ENCODE measurements at regions not wholly inside any gene's neighbourhood (a gene's known extent, or its start where the extent isn't known, plus 50 kb on each side); places are given as distances from the start of the nearest gene placed in this dataset.
"Not testable (repeated sequence)": the region's sequence is repeated elsewhere in the genome, so short reads cannot be mapped to it uniquely, and the experiment has no call there.

GRCh38 chr13:70223911-70224310 lies 115.7 kb upstream of the KLHL1 start:
- Histone ChIP-seq H3K9me3 (ENCODE audit: control insufficient read depth, insufficient read depth, low read length) (no peaks in the 10 kb centered on the region), H3K27ac (ENCODE audit: low read depth, low read length) (no peak overlapping the region), H3K27me3 (ENCODE audit: control insufficient read depth, insufficient read depth, low read length) (no peaks in the 10 kb centered on the region), H3K4me3 (ENCODE audit: low read depth, low read length) (no peak overlapping the region)
- no peak for TF ChIP-seq CTCF (IDR thresholded peaks at IDR 0.05; ENCODE audit: low read depth, low read length)
- CTCF ChIA-PET = no interaction called here
- POLR2A ChIA-PET = no interaction called here
- DNase-seq (ENCODE audit: low read depth, low spot score) = no peak

GRCh38 chr13:70222926-70223325 lies 114.7 kb upstream of the KLHL1 start:
- no peak for DNase-seq (ENCODE audit: low read depth, low spot score)
- Histone ChIP-seq H3K27ac (ENCODE audit: low read depth, low read length) (no peak overlapping the region), H3K27me3 (ENCODE audit: control insufficient read depth, insufficient read depth, low read length) (no peaks in the 10 kb centered on the region), H3K4me3 (ENCODE audit: low read depth, low read length) (no peak overlapping the region), H3K9me3 (ENCODE audit: control insufficient read depth, insufficient read depth, low read length) (no peaks in the 10 kb centered on the region)
- ChIA-PET POLR2A (no interaction called here), CTCF (no interaction called here)
- no peak for TF ChIP-seq CTCF (IDR thresholded peaks at IDR 0.05; ENCODE audit: low read depth, low read length)

GRCh38 chr13:70218618-70219017 lies 110.4 kb upstream of the KLHL1 start:
- no peak for DNase-seq (ENCODE audit: low read depth, low spot score)
- TF ChIP-seq CTCF (IDR thresholded peaks at IDR 0.05; ENCODE audit: low read depth, low read length) = no peak
- ChIA-PET POLR2A (no interaction called here), CTCF (no interaction called here)
- Histone ChIP-seq H3K9me3 (ENCODE audit: control insufficient read depth, insufficient read depth, low read length) (no peaks in the 10 kb centered on the region), H3K27me3 (ENCODE audit: control insufficient read depth, insufficient read depth, low read length) (no peaks in the 10 kb centered on the region), H3K4me3 (ENCODE audit: low read depth, low read length) (no peak overlapping the region), H3K27ac (ENCODE audit: low read depth, low read length) (no peak overlapping the region)

- DNase-seq (ENCODE audit: low read depth, low spot score); H3K4me3 ChIP-seq (ENCODE audit: low read depth, low read length); CTCF ChIA-PET; POLR2A ChIA-PET; H3K27me3 ChIP-seq (ENCODE audit: control insufficient read depth, insufficient read depth, low read length); H3K27ac ChIP-seq (ENCODE audit: low read depth, low read length); H3K9me3 ChIP-seq (ENCODE audit: control insufficient read depth, insufficient read depth, low read length): not testable (repeated sequence)
These were observed 100.7 kb upstream of the KLHL1 start for GRCh38 chr13:70208968-70209367.

- TF ChIP-seq CTCF (IDR thresholded peaks at IDR 0.05; ENCODE audit: low read depth, low read length) = no peak
- ChIA-PET POLR2A (no interaction called here), CTCF (no interaction called here)
- DNase-seq (ENCODE audit: low read depth, low spot score) = no peak
- no peak overlapping the region for H3K27ac ChIP-seq (ENCODE audit: low read depth, low read length)
- peaks cover 4% of the 10 kb centered on the region for H3K9me3 ChIP-seq (ENCODE audit: control insufficient read depth, insufficient read depth, low read length)
- no peaks in the 10 kb centered on the region for H3K27me3 ChIP-seq (ENCODE audit: control insufficient read depth, insufficient read depth, low read length)
- no peak overlapping the region for H3K4me3 ChIP-seq (ENCODE audit: low read depth, low read length)
These were observed 98.4 kb upstream of the KLHL1 start for GRCh38 chr13:70206671-70207070.

- POLR2A ChIA-PET = no interaction called here
- CTCF ChIA-PET = no interaction called here
- no peak for TF ChIP-seq CTCF (IDR thresholded peaks at IDR 0.05; ENCODE audit: low read depth, low read length)
These were observed 95.5 kb upstream of the KLHL1 start for GRCh38 chr13:70203661-70204229.

More at GRCh38 chr13:70203661-70204229, 95.5 kb upstream of the KLHL1 start:
- no peaks in the 10 kb centered on the region; the same call in 1 of the 2 replicates for H3K9me3 ChIP-seq (ENCODE audit: control insufficient read depth, insufficient read depth, low read length)
- no peak overlapping the region for H3K27ac ChIP-seq (ENCODE audit: low read depth, low read length)
- H3K4me3 ChIP-seq (ENCODE audit: low read depth, low read length) = no peak overlapping the region
- no peak for DNase-seq (ENCODE audit: low read depth, low spot score)
- H3K27me3 ChIP-seq (ENCODE audit: control insufficient read depth, insufficient read depth, low read length) = no peaks in the 10 kb centered on the region
